NCI-H1694 (cell line): ENCODE measurements at regions not wholly inside any gene's neighbourhood (a gene's known extent, or its start where the extent isn't known, plus 50 kb on each side); places are given as distances from the start of the nearest gene placed in this dataset.
"Not testable (repeated sequence)": the region's sequence is repeated elsewhere in the genome, so short reads cannot be mapped to it uniquely, and the experiment has no call there.

ENCODE experiments used
- DNase-seq: peaks from one replicate; lab custom pipeline; 2025; lab: John Stamatoyannopoulos, UW

DNA sequence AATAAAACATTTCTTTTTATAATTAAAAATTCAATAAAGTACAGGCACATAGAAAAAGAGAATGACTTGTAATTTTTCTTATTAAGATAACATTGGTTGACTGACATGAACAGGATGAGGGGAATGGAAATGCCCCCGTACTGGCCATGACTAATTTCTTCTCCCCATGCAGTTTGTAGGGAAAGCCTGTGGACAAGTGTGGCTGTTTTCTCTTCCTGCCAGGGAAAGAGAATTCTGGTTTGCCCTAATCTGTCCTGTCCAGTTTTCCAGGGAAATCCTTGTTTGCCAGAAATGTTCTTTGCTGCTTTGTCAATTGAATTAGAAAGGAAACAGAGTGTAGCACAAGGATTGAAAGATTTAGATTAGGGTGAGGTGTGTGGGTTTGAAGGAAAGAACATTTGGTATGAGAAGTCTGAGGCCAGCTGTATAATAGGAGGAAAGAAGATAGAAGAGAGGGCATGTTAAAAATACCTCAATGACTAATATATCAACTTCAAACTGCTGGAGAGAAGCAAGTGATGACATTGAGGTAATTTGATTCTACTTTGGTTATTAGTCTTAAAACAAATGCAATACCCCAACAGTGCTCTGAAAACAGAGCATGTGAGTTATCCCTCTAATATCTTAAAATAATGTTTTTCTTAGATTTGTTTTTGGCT, 593.9 kb upstream of the ZNF804A start:
- no peak for DNase-seq

DNA sequence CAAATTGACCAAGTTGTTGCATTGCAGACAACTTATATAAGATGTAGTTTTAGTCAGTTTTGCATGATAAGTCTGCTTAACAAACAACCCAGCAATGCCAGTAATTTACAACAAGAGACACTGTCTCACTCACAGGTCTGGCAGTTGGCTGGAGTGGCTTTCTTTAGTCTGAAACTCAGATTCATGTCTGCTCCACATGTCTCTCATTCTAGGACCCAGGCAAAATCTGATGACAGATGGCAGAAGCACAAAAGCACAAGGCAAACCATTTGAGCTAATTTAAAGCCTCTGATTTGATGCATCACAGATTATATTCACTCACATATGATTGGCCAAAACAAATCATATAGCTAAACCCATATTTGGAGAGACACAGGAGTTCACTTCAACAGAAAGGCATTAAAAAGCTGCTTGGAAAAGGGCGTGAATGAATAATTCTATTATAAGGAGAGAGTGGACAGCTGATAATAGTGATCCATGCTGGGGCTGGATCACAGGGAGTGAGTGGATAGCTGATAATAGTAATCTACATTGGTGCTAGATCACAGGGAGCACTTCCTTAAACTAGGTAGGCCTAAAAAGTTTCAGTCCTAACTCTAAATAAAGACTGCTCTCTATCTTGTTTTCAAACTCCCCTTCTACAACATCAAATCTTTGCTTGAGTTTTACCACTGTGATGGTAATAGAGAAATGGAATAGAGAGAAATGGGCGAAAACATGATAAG, 593.2 kb upstream of the ZNF804A start:
- peak; percentile 88 for DNase-seq

DNA sequence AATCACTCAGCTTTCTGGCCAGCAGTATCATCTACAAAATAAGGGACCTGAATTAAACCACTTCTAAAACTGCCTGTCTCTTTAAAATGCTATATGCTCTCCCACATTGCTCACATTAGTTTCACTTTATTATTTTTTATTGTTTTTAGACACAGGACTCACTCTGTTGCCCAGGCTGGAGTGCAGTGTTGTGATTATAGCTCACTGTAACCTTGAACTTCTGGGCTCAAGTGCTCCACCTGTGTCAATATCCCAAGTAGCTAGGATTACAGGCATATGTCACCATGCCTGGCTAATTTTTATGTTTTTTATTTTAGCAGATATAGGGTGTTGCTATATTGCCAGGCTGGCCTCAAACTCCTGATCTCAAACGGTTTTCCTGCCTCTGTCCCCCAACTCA, 591.3 kb upstream of the ZNF804A start:
- no peak for DNase-seq

DNA sequence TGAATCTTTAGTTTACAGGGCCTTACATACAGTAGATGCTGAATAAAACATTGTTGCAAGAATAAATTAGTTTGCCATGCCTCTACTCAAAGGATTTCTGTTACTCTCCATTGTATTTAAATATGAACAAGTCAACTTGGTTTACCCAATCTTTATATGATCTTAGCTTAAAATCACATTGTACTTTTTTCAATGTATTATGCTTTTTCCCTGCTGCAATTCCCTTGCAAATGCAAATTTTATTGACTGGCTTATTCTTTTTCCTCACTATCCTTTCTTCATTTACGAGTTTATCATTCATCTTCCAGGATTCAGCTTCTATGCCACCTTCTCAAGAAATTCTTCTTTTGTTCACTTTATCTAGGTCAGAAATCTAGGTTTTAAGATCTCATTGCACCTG, 571.4 kb upstream of the ZNF804A start:
- no peak for DNase-seq

DNA sequence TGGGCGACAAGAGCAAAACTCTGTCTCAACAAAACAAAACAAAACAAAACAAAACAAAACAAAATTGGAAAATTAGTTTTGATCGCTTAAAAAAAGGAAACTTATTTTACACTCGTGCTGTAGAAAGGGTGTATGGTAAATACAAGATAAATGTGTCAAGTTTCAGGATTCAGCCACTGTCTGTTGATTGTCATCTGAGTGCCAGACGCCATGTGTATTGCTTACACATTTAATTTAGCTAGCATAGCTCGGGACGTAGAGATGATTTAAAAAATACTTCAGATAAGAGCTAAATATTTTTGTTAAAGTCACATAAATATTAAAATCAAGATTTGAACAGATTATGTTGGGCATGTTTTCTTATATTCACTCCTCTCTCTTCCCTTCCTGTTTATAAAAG, 568.1 kb upstream of the ZNF804A start:
- DNase-seq, result no peak

DNA sequence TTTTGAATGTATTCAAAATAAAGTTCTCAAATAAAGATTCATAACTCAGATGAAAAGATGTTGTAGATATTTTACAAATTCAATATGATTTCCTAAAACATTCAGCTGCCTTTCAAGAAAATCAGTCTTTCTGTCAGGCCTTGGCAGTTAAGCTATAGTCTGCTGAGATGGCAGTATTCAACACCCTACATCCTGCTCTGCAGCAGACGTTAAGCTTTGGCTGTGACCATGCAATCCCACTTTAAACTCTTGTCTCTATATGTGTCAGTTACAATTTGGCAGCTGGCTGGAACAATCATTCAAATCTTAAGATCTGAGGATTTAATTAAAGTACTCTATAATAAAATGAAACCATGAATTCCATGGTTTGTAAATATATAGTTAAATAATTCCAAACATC, 567.3 kb upstream of the ZNF804A start:
- DNase-seq, result no peak

DNA sequence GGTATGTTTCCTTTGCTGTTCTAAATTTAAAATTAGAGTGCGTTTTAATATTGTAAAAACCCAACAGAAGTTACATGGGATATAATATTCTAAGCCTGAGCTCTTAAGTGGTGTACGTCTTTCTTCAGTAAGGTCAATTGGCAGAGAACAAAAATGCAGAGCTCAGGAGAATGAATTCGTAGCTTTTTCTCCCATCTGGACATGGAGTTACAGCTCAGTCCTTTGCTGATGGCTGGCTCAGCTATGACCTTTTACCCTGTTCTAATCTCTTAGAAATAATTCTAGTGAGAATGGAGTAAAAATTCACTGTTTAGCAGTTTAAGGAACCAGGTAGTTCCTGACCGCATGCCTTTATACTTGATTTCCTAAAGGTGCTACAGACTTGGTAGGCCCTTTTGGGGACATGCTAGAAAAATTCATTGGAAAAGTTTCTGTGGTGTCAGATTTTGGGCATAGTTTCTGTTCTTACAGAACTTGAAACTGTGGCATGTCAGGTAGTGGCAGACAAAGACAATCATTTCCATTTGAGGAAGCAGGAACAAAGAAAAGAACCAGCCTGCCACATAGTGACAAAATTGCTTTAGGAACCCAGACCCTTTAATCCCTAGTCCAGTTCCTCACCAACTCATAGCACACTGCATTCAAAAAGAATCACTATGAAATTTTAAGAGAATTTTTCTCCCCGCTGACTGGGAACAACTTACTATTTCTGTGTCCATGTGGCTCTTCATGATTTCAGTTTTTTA, 566.8 kb upstream of the ZNF804A start:
- DNase-seq, result no peak

DNA sequence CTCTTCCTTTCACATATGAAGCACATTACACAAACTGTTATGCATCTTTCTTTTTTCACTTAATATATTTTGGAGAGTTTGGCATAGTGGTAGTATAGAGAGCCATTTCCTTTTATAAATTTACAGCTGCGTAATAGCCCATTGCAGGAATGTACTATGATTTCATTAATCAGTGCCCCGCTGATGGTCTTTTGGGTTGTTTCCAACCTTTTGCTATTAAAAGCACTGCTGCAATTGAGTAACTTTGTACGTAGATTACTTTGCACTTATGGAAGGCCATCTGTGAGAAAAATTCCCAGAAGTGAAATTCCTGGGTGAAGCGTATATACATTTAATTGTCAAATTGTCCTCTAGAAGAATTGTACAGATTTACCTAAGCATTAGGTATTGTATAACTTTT, 565.3 kb upstream of the ZNF804A start:
- no peak for DNase-seq

DNA sequence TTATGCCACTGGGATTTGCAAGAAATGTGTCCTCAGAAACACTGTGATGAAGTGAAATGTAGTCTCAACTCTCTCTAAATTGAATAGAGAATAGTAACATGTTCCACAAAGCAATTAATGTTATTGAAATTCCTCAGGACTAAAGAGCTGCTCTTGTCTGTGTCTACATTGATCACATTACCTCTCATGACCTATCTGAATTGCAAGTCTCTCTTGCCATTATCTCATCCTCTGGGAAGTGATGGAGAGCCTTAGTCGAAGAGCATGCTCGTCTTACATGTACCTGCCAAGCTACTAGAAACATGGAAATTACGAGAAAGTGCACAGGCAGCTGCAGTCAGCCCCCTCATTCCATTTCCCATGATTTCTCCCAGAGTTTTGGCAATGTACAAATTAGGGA, 561.1 kb upstream of the ZNF804A start:
- no peak for DNase-seq

DNA sequence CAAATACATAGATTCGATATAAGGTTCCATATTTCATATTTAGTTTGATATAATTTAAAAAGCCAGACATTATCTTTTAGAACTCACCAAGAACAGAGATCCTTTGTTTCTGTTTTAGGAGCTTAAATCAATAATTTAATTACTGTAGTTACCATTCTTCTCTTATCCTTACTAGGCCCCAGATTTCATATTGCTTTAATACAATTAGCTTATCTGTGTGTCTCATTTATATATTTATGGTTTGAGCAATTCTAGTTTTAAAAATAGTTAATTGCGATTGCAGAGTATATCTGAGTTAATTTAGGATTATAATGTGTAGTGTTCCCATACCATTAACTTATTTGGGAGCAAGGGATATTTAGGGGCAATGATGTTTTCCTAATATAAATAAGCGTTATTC, 558.8 kb upstream of the ZNF804A start:
- DNase-seq, result no peak

DNA sequence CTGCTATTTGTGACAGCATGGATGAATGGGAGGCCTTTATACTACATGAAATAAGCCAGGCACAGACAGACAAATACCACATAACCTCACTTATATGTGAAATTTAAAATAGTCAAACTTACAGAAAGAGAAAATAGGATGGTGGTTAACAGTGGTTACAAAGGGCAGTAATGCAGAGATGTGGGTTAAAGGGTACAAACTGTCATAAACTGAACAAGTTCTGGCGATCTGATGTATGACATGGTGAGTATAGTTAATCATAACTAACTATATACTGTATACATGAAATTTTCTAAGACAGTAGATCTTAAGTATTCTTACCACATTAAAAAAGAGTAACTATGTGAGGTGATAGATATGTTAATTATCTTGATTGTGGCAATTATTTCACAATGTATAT, 558.1 kb upstream of the ZNF804A start:
- DNase-seq, result no peak

DNA sequence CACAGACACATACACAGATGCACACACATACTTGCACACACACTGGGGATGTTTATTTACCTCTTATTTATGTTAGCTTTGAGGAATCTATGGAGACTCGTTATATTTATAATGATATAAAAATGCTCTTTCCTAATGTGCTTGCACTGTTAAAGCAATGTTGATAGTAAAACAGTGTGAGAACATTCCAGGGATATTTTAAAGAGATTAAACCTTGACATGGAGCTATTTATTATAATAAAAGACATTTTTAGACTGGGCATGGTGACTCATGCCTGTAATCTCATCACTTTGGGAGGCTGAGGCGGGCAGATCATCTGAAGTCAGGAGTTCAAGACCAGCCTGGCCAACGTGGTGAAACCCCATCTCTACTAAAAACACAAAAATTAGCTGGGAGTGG, 557.3 kb upstream of the ZNF804A start:
- no peak for DNase-seq

DNA sequence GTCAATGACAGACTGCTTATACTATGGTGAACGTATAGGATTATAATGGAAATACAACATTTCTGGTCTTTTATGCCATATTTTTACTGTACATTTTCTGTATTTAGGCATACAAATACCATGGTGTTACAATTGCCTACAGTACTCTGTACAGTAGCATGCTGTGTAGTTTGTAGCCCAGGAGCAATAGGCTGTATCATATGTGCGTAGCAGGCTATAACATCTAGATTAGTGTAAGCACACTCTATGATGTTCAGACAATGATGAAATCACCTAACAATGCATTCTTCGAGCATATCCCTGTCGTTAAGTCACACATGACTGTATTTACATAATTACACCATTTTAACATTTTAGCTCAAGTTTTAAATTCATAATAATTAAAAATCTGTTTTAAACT, 556.6 kb upstream of the ZNF804A start:
- no peak for DNase-seq

DNA sequence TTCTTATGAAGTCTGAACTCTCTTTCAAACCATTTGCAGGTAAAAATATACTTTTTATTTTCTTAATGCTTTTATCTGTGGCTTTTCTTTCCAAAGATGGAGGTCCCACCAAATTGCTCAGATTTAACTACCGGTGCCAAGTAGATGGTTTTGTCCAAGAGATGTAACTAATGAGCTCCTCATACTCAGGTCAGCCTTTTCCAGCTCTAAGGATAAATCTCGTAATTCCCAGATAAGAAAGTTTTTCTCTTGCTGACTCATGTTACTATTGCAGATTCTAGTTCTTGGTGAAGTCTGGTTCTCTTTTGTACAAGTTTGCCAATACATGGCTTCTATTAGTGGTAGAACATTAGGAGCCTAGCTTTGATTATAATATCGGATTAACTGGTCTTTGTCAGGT, 550.8 kb upstream of the ZNF804A start:
- DNase-seq, result no peak

DNA sequence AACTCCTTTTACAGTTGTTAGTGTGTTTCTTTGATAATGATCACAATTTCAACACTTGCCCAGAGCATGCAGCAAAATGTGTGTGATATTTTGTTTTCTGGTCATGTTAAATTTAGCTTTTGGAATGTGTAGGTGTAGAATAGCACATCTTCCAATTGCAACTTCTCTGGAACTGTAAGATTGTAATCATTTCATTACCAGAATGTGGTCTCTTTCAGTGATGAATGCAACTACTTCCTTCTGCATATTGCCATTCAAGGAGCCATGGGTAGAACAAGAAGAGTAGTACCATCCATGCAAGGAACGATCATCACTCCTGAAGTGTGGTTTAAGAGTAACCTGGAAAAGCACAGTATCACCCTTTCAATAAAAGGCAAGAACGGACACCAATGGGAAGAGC, 548.8 kb upstream of the ZNF804A start:
- no peak for DNase-seq

DNA sequence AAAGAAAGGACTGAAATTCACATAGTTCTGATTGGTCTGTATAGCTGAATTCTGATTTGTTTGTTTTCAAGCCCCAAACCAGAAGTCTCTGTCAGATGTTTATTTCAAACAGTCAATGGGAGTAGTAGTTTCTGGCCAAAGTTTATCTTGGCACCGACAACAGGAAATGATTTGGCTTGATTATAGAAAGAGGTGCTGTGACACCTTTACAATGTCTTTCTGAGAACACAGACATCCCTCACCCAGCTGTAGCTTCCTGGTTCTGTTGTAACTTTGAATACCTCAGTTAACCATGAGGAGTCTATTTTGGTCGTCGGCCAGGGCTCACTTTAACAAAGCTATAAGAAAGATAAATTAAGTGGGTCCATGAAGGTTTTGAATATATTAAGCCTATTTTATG, 545.0 kb upstream of the ZNF804A start:
- DNase-seq, result no peak

DNA sequence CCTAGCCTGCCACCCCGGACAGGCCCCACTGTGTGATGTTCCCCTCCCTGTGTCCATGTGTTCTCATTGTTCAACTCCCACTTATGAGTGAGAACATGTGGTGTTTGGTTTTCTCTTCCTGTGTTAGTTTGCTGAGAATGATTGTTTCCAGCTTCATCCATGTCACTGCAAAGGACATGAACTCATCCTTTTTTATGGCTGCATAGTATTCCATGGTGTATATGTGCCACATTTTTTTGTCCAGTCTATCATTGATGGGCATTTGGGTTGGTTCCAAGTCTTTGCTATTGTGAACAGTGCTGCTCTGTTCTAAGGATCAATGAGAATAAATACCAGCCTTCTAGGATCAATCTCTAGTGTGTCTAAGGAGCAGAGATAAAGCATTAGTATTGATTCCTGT, 543.9 kb upstream of the ZNF804A start:
- not testable (repeated sequence) for DNase-seq

DNA sequence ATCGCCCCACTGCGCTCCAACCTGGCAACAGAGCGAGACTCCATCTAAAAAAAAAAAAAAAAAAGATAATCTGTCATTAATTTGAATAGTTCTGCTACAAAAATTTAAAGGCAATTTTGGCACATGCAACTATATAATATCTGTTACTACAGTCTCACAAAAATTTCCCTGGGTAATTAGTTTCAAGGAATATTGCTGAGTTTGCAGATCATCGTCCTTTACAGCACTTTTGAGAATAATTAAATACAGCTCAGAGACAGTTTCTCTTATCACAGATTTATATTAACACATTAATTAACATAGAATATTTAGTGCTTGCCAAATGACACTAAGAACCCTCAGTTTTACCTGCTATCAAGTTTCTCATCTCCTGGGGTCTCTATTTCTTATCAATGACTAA, 540.4 kb upstream of the ZNF804A start:
- no peak for DNase-seq

DNA sequence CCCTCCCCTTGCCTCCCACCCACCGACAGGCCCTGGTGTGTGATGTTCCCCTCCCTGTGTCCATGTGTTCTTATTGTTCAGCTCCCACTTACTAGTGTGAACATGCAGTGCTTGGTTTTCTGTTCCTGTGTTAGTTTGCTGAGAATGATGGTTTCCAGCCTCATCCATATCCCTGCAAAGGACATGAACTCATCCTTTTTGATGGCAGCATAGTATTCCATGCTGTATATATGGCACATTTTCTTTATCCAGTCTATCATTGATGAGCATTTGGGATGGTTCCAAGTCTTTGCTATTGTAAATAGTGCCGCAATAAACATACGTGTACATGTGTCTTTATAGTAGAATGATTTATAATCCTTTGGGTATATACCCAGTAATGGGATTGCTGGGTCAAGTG, 538.1 kb upstream of the ZNF804A start:
- not testable (repeated sequence) for DNase-seq

DNA sequence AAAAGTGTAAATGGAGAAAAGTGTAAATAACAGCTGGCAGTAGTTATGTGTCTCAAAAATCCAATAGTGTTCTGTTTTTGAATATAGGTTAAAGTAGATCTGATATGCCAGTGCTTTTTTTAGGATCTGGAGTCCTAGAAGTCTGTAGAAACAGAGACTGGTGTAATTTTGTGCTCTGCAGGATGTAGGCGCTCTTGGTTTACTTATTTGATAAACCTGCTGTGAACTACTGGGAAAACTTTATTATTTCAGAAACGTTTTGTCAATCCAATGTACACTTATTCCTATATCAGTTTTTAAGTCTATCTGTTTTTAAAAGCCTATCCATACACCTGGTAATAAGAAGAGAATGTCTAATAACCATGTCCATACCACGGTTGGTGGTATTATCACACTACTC, 530.8 kb upstream of the ZNF804A start:
- no peak for DNase-seq

DNA sequence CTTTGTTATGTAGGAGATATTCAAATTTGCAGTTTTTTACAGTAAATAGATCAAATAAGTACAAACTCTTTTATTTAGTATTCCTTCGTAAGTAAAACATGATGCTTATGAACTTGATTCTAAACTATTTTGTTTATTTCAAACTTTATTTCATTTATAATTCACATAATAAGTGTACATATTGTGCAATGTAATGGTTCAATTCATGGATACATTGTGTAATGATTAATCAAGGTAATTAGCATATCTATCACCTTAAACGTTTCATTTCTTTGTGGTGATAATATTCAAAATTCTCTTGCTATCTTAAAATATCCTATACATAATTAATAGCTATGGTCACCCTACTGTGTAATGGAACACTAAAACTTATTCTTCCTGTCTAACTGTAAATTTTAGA, 525.9 kb upstream of the ZNF804A start:
- no peak for DNase-seq

DNA sequence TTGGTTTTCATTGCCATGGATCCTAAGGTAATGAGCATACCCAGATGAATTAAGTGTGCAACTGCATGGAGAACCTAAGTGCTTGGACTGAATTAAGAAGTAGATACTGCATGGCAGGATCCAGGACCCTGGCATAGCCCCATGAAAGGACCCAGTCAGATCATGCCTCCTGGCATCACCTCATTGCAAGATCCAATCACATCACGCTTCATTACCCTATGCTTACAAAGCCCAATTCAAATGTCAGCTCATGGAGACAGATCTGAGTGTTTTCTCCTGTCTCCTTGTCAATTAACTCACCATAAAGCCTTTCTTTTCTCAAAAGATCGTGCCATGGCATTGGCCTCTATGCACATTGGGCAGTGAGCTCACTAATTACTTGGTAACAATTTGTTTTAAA, 519.8 kb upstream of the ZNF804A start:
- DNase-seq, result no peak

DNA sequence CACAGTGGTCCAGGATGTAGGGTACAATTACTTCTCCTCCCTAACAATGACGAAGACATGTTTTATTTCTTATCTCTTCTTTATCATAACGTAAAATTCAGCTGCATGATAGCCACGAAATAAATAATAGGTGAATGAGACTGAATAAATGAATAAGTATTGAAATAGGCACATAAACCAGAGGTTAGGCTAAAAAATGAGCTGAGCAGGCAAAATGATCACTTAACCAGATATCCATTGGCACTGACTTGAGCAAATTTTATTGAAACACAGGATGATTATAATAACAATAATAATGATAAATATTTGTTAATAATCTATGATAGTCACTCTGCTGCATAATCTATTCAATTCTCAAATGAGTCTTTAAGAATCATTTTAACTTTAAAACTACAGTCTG, 506.9 kb upstream of the ZNF804A start:
- no peak for DNase-seq
